GM21423 (cell line): ENCODE measurements at regions not wholly inside any gene's neighbourhood (a gene's known extent, or its start where the extent isn't known, plus 50 kb on each side); places are given as distances from the start of the nearest gene placed in this dataset.
"Not testable (repeated sequence)": the region's sequence is repeated elsewhere in the genome, so short reads cannot be mapped to it uniquely, and the experiment has no call there.

Experiments
- ATAC-seq: cut with Tn5 transposase; IDR thresholded peaks from one replicate; pipeline ENCODE4 v1.9.1; 2021; ENCODE audit warnings: mild to moderate bottlenecking, moderate library complexity; ENCODE audit not compliant: unreplicated experiment

- ATAC-seq = no peak
Observed at GRCh38 chr9:12350775-12351174, 342.4 kb upstream of the TYRP1 start.

- ATAC-seq = no peak
Observed at GRCh38 chr9:12351293-12352044, 341.7 kb upstream of the TYRP1 start.

- ATAC-seq = no peak
Observed at GRCh38 chr9:12352045-12352315, 341.2 kb upstream of the TYRP1 start.

GRCh38 chr9:12363439-12363838, 329.7 kb upstream of the TYRP1 start:
- ATAC-seq = no peak

GRCh38 chr9:12368569-12368968, 324.6 kb upstream of the TYRP1 start:
- ATAC-seq = no peak

- no peak for ATAC-seq
Observed at GRCh38 chr9:12391839-12392509, 301.2 kb upstream of the TYRP1 start.

GRCh38 chr9:12394105-12394504, 299.1 kb upstream of the TYRP1 start:
- no peak for ATAC-seq

- no peak for ATAC-seq
Observed at GRCh38 chr9:12403721-12404120, 289.5 kb upstream of the TYRP1 start.

- ATAC-seq = no peak
Observed at GRCh38 chr9:12413986-12414385, 279.2 kb upstream of the TYRP1 start.

- no peak for ATAC-seq
Observed at GRCh38 chr9:12414514-12414913, 278.7 kb upstream of the TYRP1 start.

GRCh38 chr9:12415361-12415760, 277.8 kb upstream of the TYRP1 start:
- no peak for ATAC-seq

- ATAC-seq = no peak
Observed at GRCh38 chr9:12416716-12417115, 276.5 kb upstream of the TYRP1 start.

- ATAC-seq = no peak
Observed at GRCh38 chr9:12424243-12424642, 268.9 kb upstream of the TYRP1 start.

GRCh38 chr9:12425878-12426864, 267.0 kb upstream of the TYRP1 start:
- ATAC-seq = no peak

- no peak for ATAC-seq
Observed at GRCh38 chr9:12439267-12439666, 253.9 kb upstream of the TYRP1 start.

GRCh38 chr9:12441080-12441479, 252.1 kb upstream of the TYRP1 start:
- ATAC-seq = not testable (repeated sequence)

- ATAC-seq = no peak
Observed at GRCh38 chr9:12441506-12441905, 251.7 kb upstream of the TYRP1 start.

- ATAC-seq = no peak
Observed at GRCh38 chr9:12448246-12448645, 244.9 kb upstream of the TYRP1 start.

- ATAC-seq = no peak
Observed at GRCh38 chr9:12457237-12457636, 235.9 kb upstream of the TYRP1 start.

- ATAC-seq = no peak
Observed at GRCh38 chr9:12461763-12462460, 231.3 kb upstream of the TYRP1 start.

GRCh38 chr9:12462861-12463260, 230.3 kb upstream of the TYRP1 start:
- ATAC-seq = no peak
